Esophagus muscularis mucosa (tissue), 3 donors: ENCODE measurements at regions not wholly inside any gene's neighbourhood (a gene's known extent, or its start where the extent isn't known, plus 50 kb on each side); places are given as distances from the start of the nearest gene placed in this dataset.

Experiments
- POLR2A ChIP-seq: fragments of 450-650 bp; IDR thresholded peaks from one replicate; pipeline ENCODE4 v1.6.1; 2017; ENCODE audit warnings: antibody characterized with exemption, moderate library complexity, mild to moderate bottlenecking, low read depth
- POLR2AphosphoS5 ChIP-seq, 2 donors: sonication (generic); formaldehyde crosslinking; IDR thresholded peaks; one replicate each; pipeline ENCODE4 v1.6.1; 2017; ENCODE audit warnings: antibody characterized with exemption in 2 of 2
- TF ChIP-seq, protein P1 (sequence below), 3 experiments: fragments of 200-600 bp in 2 of 3; fragments of 450-650 bp in 1 of 3; sonication (generic) in 2 of 3; IDR thresholded peaks; one replicate each; pipeline ENCODE4 v1.5.1; 2017 to 2019; ENCODE audit warnings: antibody characterized with exemption in 3 of 3, mild to moderate bottlenecking in 2 of 3, moderate library complexity in 1 of 3

DNA sequence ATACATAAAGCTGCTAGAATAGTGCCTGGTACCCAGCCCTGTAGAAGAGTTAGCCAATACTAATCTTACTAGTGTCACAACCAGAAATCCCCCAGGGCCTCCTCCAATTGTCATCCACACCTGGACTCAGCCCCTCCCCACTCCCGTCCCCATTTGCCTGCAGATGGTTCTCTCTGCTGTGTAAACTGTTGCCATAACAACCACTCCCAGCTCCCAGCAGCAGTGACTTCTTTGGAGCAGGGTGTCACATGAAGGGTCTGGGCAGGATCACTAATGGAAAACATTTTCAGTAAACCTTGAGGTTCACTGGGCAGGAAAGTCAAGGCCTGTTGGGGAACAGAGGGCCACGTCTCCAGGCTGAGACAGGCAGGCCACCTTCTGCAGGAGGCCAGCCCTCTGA, 126.0 kb upstream of the IPO9 start:
- TF ChIP-seq, protein P1, sequence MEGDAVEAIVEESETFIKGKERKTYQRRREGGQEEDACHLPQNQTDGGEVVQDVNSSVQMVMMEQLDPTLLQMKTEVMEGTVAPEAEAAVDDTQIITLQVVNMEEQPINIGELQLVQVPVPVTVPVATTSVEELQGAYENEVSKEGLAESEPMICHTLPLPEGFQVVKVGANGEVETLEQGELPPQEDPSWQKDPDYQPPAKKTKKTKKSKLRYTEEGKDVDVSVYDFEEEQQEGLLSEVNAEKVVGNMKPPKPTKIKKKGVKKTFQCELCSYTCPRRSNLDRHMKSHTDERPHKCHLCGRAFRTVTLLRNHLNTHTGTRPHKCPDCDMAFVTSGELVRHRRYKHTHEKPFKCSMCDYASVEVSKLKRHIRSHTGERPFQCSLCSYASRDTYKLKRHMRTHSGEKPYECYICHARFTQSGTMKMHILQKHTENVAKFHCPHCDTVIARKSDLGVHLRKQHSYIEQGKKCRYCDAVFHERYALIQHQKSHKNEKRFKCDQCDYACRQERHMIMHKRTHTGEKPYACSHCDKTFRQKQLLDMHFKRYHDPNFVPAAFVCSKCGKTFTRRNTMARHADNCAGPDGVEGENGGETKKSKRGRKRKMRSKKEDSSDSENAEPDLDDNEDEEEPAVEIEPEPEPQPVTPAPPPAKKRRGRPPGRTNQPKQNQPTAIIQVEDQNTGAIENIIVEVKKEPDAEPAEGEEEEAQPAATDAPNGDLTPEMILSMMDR (IDR thresholded peaks at IDR 0.05), result no peak
- TF ChIP-seq POLR2A, result no peak
- peak in 1 of 2 donors; percentile 10 for TF ChIP-seq POLR2AphosphoS5 (IDR thresholded peaks at IDR 0.05)
